Lung microvascular endothelial cell (primary cell): ENCODE measurements at regions not wholly inside any gene's neighbourhood (a gene's known extent, or its start where the extent isn't known, plus 50 kb on each side); places are given as distances from the start of the nearest gene placed in this dataset.
A peak's percentile ranks its signal among the peaks of the same experiment; 100 is the strongest.
"Not testable (repeated sequence)": the region's sequence is repeated elsewhere in the genome, so short reads cannot be mapped to it uniquely, and the experiment has no call there.

Source experiments
- DNase-seq, 2 donors: peaks; one replicate each; pipeline versions ENCODE4 v3.0.0 to v3.0.0-alpha.2; 2010; ENCODE audit warnings: low read depth in 2 of 2

GRCh38 chr4:104138116-104138515 is 356.6 kb downstream of the CXXC4 start:
- no peak for DNase-seq

GRCh38 chr4:104129243-104129642 is 365.5 kb downstream of the CXXC4 start:
- no peak for DNase-seq

- DNase-seq, result no peak
These were observed 365.9 kb downstream of the CXXC4 start for GRCh38 chr4:104128850-104129213.

- no peak for DNase-seq
These were observed 366.5 kb downstream of the CXXC4 start for GRCh38 chr4:104128031-104128849.

- DNase-seq, result no peak
These were observed 371.7 kb downstream of the CXXC4 start for GRCh38 chr4:104123021-104123420.

GRCh38 chr4:104117776-104118175 is 376.9 kb downstream of the CXXC4 start:
- no peak for DNase-seq

- no peak for DNase-seq
These were observed 380.8 kb downstream of the CXXC4 start for GRCh38 chr4:104113850-104114249.

- DNase-seq, result no peak
These were observed 379.4 kb upstream of the TACR3 start for GRCh38 chr4:104099141-104099540.

- no peak for DNase-seq
These were observed 373.5 kb upstream of the TACR3 start for GRCh38 chr4:104093247-104093646.

GRCh38 chr4:104073229-104073628 is 353.4 kb upstream of the TACR3 start:
- no peak for DNase-seq

GRCh38 chr4:104066533-104066932 is 346.7 kb upstream of the TACR3 start:
- no peak for DNase-seq

- DNase-seq, result peak; percentile 25 to 45
These were observed 345.1 kb upstream of the TACR3 start for GRCh38 chr4:104064646-104065577.

GRCh38 chr4:104063341-104063740 is 343.6 kb upstream of the TACR3 start:
- no peak for DNase-seq

GRCh38 chr4:104044369-104044768 is 324.6 kb upstream of the TACR3 start:
- DNase-seq, result no peak

- DNase-seq, result no peak
These were observed 313.1 kb upstream of the TACR3 start for GRCh38 chr4:104032896-104033295.

GRCh38 chr4:104025251-104025650 is 305.5 kb upstream of the TACR3 start:
- DNase-seq, result no peak

GRCh38 chr4:104022831-104023230 is 303.0 kb upstream of the TACR3 start:
- DNase-seq, result no peak

- DNase-seq, result no peak
These were observed 302.4 kb upstream of the TACR3 start for GRCh38 chr4:104022226-104022625.

- DNase-seq, result no peak
These were observed 300.9 kb upstream of the TACR3 start for GRCh38 chr4:104020641-104021040.

- no peak for DNase-seq
These were observed 297.4 kb upstream of the TACR3 start for GRCh38 chr4:104017213-104017612.

- no peak for DNase-seq
These were observed 295.9 kb upstream of the TACR3 start for GRCh38 chr4:104015680-104016079.

GRCh38 chr4:104010722-104011121 is 290.9 kb upstream of the TACR3 start:
- no peak for DNase-seq

GRCh38 chr4:104002318-104002717 is 282.5 kb upstream of the TACR3 start:
- DNase-seq, result not testable (repeated sequence)
